KG1 (cell line): ENCODE measurements at regions not wholly inside any gene's neighbourhood (a gene's known extent, or its start where the extent isn't known, plus 50 kb on each side); places are given as distances from the start of the nearest gene placed in this dataset.
"Not testable (repeated sequence)": the region's sequence is repeated elsewhere in the genome, so short reads cannot be mapped to it uniquely, and the experiment has no call there.

ENCODE experiments used
- DNase-seq: peaks from one replicate; lab custom pipeline; 2025; lab: John Stamatoyannopoulos, UW

GRCh38 chr11:82047200-82047599 lies 686.5 kb downstream of the FAM181B start:
- DNase-seq, result no peak

- DNase-seq, result no peak
These were observed 686.9 kb downstream of the FAM181B start for GRCh38 chr11:82046778-82047177.

- no peak for DNase-seq
These were observed 687.8 kb downstream of the FAM181B start for GRCh38 chr11:82045748-82046457.

- no peak for DNase-seq
These were observed 690.3 kb downstream of the FAM181B start for GRCh38 chr11:82043316-82043715.

- no peak for DNase-seq
These were observed 691.9 kb downstream of the FAM181B start for GRCh38 chr11:82041764-82042163.

- DNase-seq, result no peak
These were observed 695.5 kb downstream of the FAM181B start for GRCh38 chr11:82038154-82038553.

GRCh38 chr11:82034527-82034926 lies 699.1 kb downstream of the FAM181B start:
- no peak for DNase-seq

- DNase-seq, result not testable (repeated sequence)
These were observed 706.3 kb downstream of the FAM181B start for GRCh38 chr11:82027335-82027734.

GRCh38 chr11:82024760-82025159 lies 708.9 kb downstream of the FAM181B start:
- DNase-seq, result no peak

- DNase-seq, result no peak
These were observed 721.4 kb downstream of the FAM181B start for GRCh38 chr11:82012276-82012675.

GRCh38 chr11:82009133-82009532 lies 724.5 kb downstream of the FAM181B start:
- DNase-seq, result no peak

- DNase-seq, result no peak
These were observed 726.1 kb downstream of the FAM181B start for GRCh38 chr11:82007521-82007920.

GRCh38 chr11:82004537-82005213 lies 729.0 kb downstream of the FAM181B start:
- no peak for DNase-seq

GRCh38 chr11:82003671-82004515 lies 729.8 kb downstream of the FAM181B start:
- no peak for DNase-seq

GRCh38 chr11:82003024-82003423 lies 730.6 kb downstream of the FAM181B start:
- DNase-seq, result no peak

- DNase-seq, result no peak
These were observed 737.8 kb downstream of the FAM181B start for GRCh38 chr11:81995889-81996288.

GRCh38 chr11:81993755-81994154 lies 739.9 kb downstream of the FAM181B start:
- DNase-seq, result no peak

GRCh38 chr11:81990659-81991443 lies 742.8 kb downstream of the FAM181B start:
- DNase-seq, result no peak

GRCh38 chr11:81989093-81989492 lies 744.6 kb downstream of the FAM181B start:
- no peak for DNase-seq

GRCh38 chr11:81987829-81988472 lies 745.7 kb downstream of the FAM181B start:
- DNase-seq, result no peak

- no peak for DNase-seq
These were observed 747.0 kb downstream of the FAM181B start for GRCh38 chr11:81986556-81987161.
